ENCODE measurements at regions not wholly inside any gene's neighbourhood (a gene's known extent, or its start where the extent isn't known, plus 50 kb on each side); places are given as distances from the start of the nearest gene placed in this dataset.

GRCh38 chr20:22383156-22383555 is 201.2 kb downstream of the FOXA2 start:
- Histone ChIP-seq H3K9me3 (no peaks in the 10 kb centered on the region), H3K27ac (no peak overlapping the region), H3K36me3 (no peaks in the 10 kb centered on the region), H3K27me3 (peaks cover 0 to 22% of the 10 kb centered on the region in 2 donors), H3K4me3 (no peak overlapping the region), H3K4me1 (no peaks in the 10 kb centered on the region)
- TF ChIP-seq POLR2A (IDR thresholded peaks at IDR 0.05) (no peak), POLR2AphosphoS5 (IDR thresholded peaks at IDR 0.05) (no peak), CTCF (IDR thresholded peaks at IDR 0.05) (no peak)
- intact Hi-C loops (cut with DNase I; ENCODE audit: low total_unique reads): no loop called here
- no peak for DNase-seq (ENCODE audit: low spot score in 2 of 2)

GRCh38 chr20:22382742-22383141 is 201.6 kb downstream of the FOXA2 start:
- intact Hi-C loops (cut with DNase I; ENCODE audit: low total_unique reads): no loop called here
- Histone ChIP-seq H3K4me1 (no peaks in the 10 kb centered on the region), H3K27me3 (peaks cover 0 to 19% of the 10 kb centered on the region in 2 donors), H3K27ac (no peak overlapping the region), H3K36me3 (no peaks in the 10 kb centered on the region), H3K9me3 (no peaks in the 10 kb centered on the region), H3K4me3 (no peak overlapping the region)
- DNase-seq (ENCODE audit: low spot score in 2 of 2): no peak
- TF ChIP-seq POLR2AphosphoS5 (IDR thresholded peaks at IDR 0.05): no peak
- no peak for TF ChIP-seq CTCF (IDR thresholded peaks at IDR 0.05)
- no peak for TF ChIP-seq POLR2A (IDR thresholded peaks at IDR 0.05)

GRCh38 chr20:22381812-22382416 is 202.5 kb downstream of the FOXA2 start:
- Histone ChIP-seq H3K4me3 (no peak overlapping the region), H3K27ac (no peak overlapping the region), H3K4me1 (no peaks in the 10 kb centered on the region), H3K36me3 (no peaks in the 10 kb centered on the region), H3K9me3 (no peaks in the 10 kb centered on the region), H3K27me3 (peaks cover 0 to 17% of the 10 kb centered on the region in 2 donors)
- intact Hi-C loops (cut with DNase I; ENCODE audit: low total_unique reads): no loop called here
- no peak for DNase-seq (ENCODE audit: low spot score in 2 of 2)
- TF ChIP-seq CTCF (IDR thresholded peaks at IDR 0.05) (no peak), POLR2AphosphoS5 (IDR thresholded peaks at IDR 0.05) (no peak), POLR2A (IDR thresholded peaks at IDR 0.05) (no peak)

GRCh38 chr20:22379472-22379871 is 204.9 kb downstream of the FOXA2 start:
- Histone ChIP-seq H3K4me3 (no peak overlapping the region), H3K9me3 (no peaks in the 10 kb centered on the region), H3K27me3 (peaks cover 0 to 8% of the 10 kb centered on the region in 2 donors), H3K36me3 (no peaks in the 10 kb centered on the region), H3K27ac (no peak overlapping the region), H3K4me1 (no peaks in the 10 kb centered on the region)
- no peak for DNase-seq (ENCODE audit: low spot score in 2 of 2)
- intact Hi-C loops (cut with DNase I; ENCODE audit: low total_unique reads): no loop called here
- TF ChIP-seq POLR2AphosphoS5 (IDR thresholded peaks at IDR 0.05): no peak
- TF ChIP-seq CTCF (IDR thresholded peaks at IDR 0.05): no peak
- TF ChIP-seq POLR2A (IDR thresholded peaks at IDR 0.05): no peak

GRCh38 chr20:22374678-22375590 is 209.4 kb downstream of the FOXA2 start:
- no peaks in the 10 kb centered on the region for H3K4me1 ChIP-seq
- no peak overlapping the region for H3K4me3 ChIP-seq
- no peak overlapping the region for H3K27ac ChIP-seq
- H3K27me3 ChIP-seq: peaks cover 0 to 5% of the 10 kb centered on the region in 2 donors
- intact Hi-C loops (cut with DNase I; ENCODE audit: low total_unique reads): no loop called here
- no peak for DNase-seq (ENCODE audit: low spot score in 2 of 2)
- H3K9me3 ChIP-seq: no peaks in the 10 kb centered on the region
- TF ChIP-seq CTCF (IDR thresholded peaks at IDR 0.05) (no peak), POLR2AphosphoS5 (IDR thresholded peaks at IDR 0.05) (no peak), POLR2A (IDR thresholded peaks at IDR 0.05) (no peak)
- H3K36me3 ChIP-seq: no peaks in the 10 kb centered on the region

All from breast epithelium (tissue), 4 donors.